Small intestine (tissue), 7 donors: ENCODE measurements at regions not wholly inside any gene's neighbourhood (a gene's known extent, or its start where the extent isn't known, plus 50 kb on each side); places are given as distances from the start of the nearest gene placed in this dataset.
A peak's percentile ranks its signal among the peaks of the same experiment; 100 is the strongest.

Experiments
- DNase-seq, 2 donors: peaks; one replicate each; pipeline versions ENCODE4 v3.0.0 to v3.0.0-alpha.2; 2013
- FAIRE-seq: peaks from 2 replicates; lab custom pipeline; 2012; peaks lifted over from hg19 to GRCh38; lab: Jason Lieb, UNC
- H3K27ac ChIP-seq, 3 donors: one replicate each; pipeline ENCODE4 v1.5.1; 2013; ENCODE audit warnings: low read length in 2 of 3, mild to moderate bottlenecking in 2 of 3, control low read depth in 1 of 3, inconsistent platforms in 1 of 3, low read depth in 1 of 3, moderate library complexity in 1 of 3
- H3K27me3 ChIP-seq, 3 donors: one replicate each; pipeline ENCODE4 v1.6.1; 2013; ENCODE audit warnings: low read length in 3 of 3, inconsistent platforms in 1 of 3; ENCODE audit not compliant: control insufficient read depth in 3 of 3, insufficient read depth in 3 of 3
- H3K36me3 ChIP-seq, 3 donors: one replicate each; pipeline ENCODE4 v1.6.1; 2013; ENCODE audit warnings: low read length in 3 of 3, inconsistent platforms in 1 of 3, low read depth in 1 of 3, mild to moderate bottlenecking in 1 of 3, moderate library complexity in 1 of 3; ENCODE audit not compliant: control insufficient read depth in 3 of 3, insufficient read depth in 2 of 3
- H3K4me1 ChIP-seq, 3 donors: one replicate each; pipeline ENCODE4 v1.6.1; 2013; ENCODE audit warnings: low read length in 2 of 3, inconsistent platforms in 1 of 3, low read depth in 1 of 3, mild to moderate bottlenecking in 1 of 3, moderate library complexity in 1 of 3; ENCODE audit not compliant: control insufficient read depth in 3 of 3, insufficient read depth in 2 of 3
- H3K4me3 ChIP-seq, 3 donors: one replicate each; pipeline ENCODE4 v1.5.1; 2013; ENCODE audit warnings: low read length in 3 of 3, control low read depth in 1 of 3, inconsistent platforms in 1 of 3, low read depth in 1 of 3, mild to moderate bottlenecking in 1 of 3, moderate library complexity in 1 of 3
- H3K9me3 ChIP-seq, 2 donors: one replicate each; pipeline ENCODE4 v1.6.1; 2013; ENCODE audit warnings: low read depth in 1 of 2, low read length in 1 of 2; ENCODE audit not compliant: control insufficient read depth in 2 of 2, insufficient read depth in 1 of 2
- WGBS, 3 donors: extraction: QIAGEN DNeasy Blood & Tissue Kit; methylation state at CpG; one replicate each; pipeline ENCODE4 v1.1.7; 2013; 5-methylcytosine and 5-hydroxymethylcytosine counted together
- donor health status: healthy with polysubstance abuse.
- donor health status: control.
- donor health status: control.
- donor health status: Bipolar disorder and iron deficiency.
- donor health status: healthy.

- H3K4me1 ChIP-seq = no peaks in the 10 kb centered on the region
- H3K27ac ChIP-seq = peak overlapping the region in 1 of 3 donors; percentile 26
- FAIRE-seq (no peak), DNase-seq (no peak)
- peaks cover 0 to 36% of the 10 kb centered on the region in 2 donors for H3K9me3 ChIP-seq
- no peaks in the 10 kb centered on the region for H3K36me3 ChIP-seq
- no peaks in the 10 kb centered on the region for H3K27me3 ChIP-seq
- no peak overlapping the region for H3K4me3 ChIP-seq
- WGBS, 3 donors = 37 to 49% (median 41%) methylated on average over 3 of the region's 3 CpGs
Measured at GRCh38 chr14:106493962-106494823, 967.8 kb downstream of the TMEM121 start.

DNA sequence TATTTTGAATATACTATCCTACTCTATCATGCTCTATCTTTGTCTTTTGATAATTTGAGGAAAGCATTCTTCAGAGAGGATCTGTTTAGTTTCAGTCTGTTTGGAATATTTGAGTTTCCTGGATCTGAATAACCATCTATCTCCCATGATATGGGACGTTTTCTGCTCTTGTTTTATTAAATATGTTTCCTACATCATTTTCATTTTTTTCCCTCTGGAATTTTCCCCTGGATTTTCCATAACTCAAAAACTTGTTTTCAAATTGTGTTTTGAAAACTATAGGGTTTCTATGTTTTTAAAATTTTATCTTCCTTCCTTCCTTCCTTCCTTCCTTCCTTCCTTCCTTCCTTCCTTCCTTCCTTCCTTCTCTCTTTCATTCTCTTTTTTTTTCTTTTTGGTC lies 974.2 kb downstream of the TMEM121 start:
- WGBS, 3 donors = 15 to 42% (median 37%) methylated on average over 1 of the region's 1 CpG
- FAIRE-seq (no peak), DNase-seq (no peak)
- Histone ChIP-seq H3K27me3 (no peaks in the 10 kb centered on the region), H3K9me3 (peaks cover 0 to 15% of the 10 kb centered on the region in 2 donors), H3K36me3 (no peaks in the 10 kb centered on the region), H3K4me1 (no peaks in the 10 kb centered on the region), H3K4me3 (no peak overlapping the region), H3K27ac (no peak overlapping the region)

DNA sequence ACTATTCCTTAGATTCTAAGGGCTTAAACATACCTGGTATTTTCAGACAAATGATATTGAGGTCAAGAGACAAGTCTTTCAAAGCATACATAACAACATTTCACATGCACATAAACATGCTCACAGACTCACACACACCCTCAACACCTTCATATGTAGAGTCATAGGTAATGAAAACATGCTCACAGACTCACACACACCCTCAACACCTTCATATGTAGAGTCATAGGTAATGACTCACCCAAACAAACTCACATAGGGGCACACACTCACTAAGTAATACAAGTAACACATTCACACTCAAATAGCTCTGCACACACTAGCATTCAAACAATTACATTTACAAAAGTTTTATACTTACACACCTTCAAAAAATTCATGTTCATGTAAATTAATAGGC lies 975.5 kb downstream of the TMEM121 start:
- Histone ChIP-seq H3K27me3 (no peaks in the 10 kb centered on the region), H3K27ac (no peak overlapping the region), H3K4me3 (no peak overlapping the region), H3K36me3 (no peaks in the 10 kb centered on the region), H3K9me3 (peaks cover 0 to 20% of the 10 kb centered on the region in 2 donors), H3K4me1 (no peaks in the 10 kb centered on the region)
- DNase-seq (no peak), FAIRE-seq (no peak)

- no peaks in the 10 kb centered on the region for H3K4me1 ChIP-seq
- DNase-seq (no peak), FAIRE-seq (no peak)
- 12 to 23% (median 19%) methylated on average over 1 of the region's 1 CpG for WGBS, 3 donors
- peaks cover 0 to 29% of the 10 kb centered on the region in 2 donors for H3K9me3 ChIP-seq
- H3K27ac ChIP-seq = no peak overlapping the region
- H3K27me3 ChIP-seq = no peaks in the 10 kb centered on the region
- no peak overlapping the region for H3K4me3 ChIP-seq
- no peaks in the 10 kb centered on the region for H3K36me3 ChIP-seq
Measured at GRCh38 chr14:106505366-106505765, 979.0 kb downstream of the TMEM121 start.

- H3K4me3 ChIP-seq = no peak overlapping the region
- H3K27me3 ChIP-seq = no peaks in the 10 kb centered on the region
- H3K27ac ChIP-seq = peak overlapping the region in 1 of 3 donors; percentile 75
- H3K4me1 ChIP-seq = no peaks in the 10 kb centered on the region
- H3K36me3 ChIP-seq = no peaks in the 10 kb centered on the region
- peaks cover 0 to 33% of the 10 kb centered on the region in 2 donors for H3K9me3 ChIP-seq
- no peak for FAIRE-seq
- peak in 1 of 2 donors; percentile 51 for DNase-seq
- 67 to 75% (median 69%) methylated on average over 8 of the region's 8 CpGs for WGBS, 3 donors
Measured at GRCh38 chr14:106506881-106507305, 980.5 kb downstream of the TMEM121 start.

GRCh38 chr14:106507354-106507753 lies 981.0 kb downstream of the TMEM121 start:
- H3K27ac ChIP-seq = peak overlapping the region in 2 of 3 donors; percentile 48 to 75
- H3K4me1 ChIP-seq = no peaks in the 10 kb centered on the region
- peaks cover 0 to 34% of the 10 kb centered on the region in 2 donors for H3K9me3 ChIP-seq
- DNase-seq (peak in 1 of 2 donors; percentile 19), FAIRE-seq (no peak)
- 34 to 54% (median 47%) methylated on average over 3 of the region's 3 CpGs for WGBS, 3 donors
- no peaks in the 10 kb centered on the region for H3K36me3 ChIP-seq
- no peaks in the 10 kb centered on the region for H3K27me3 ChIP-seq
- no peak overlapping the region for H3K4me3 ChIP-seq

DNA sequence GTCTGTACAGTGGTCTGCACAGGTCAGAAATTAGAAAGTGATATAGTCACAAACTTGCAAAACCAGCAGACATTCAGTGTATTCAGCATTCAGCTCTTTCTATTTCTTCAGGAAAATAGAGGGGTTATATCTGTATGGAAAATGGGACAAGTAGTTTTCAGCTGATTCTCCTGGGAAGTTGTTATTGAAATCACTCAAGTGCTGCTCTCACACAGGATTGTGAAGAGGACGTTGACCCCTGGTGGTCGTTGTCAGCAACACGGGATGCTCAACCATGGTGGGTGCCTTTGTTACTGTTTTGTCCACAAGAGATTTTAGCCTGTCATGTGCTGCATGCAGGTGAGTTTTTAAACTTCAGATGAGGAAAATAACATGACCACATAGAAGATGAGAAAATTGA lies 981.8 kb downstream of the TMEM121 start:
- no peak overlapping the region for H3K27ac ChIP-seq

GRCh38 chr14:106509176-106509575 lies 982.8 kb downstream of the TMEM121 start:
- H3K36me3 ChIP-seq = no peaks in the 10 kb centered on the region
- peaks cover 0 to 35% of the 10 kb centered on the region in 2 donors for H3K9me3 ChIP-seq
- H3K27me3 ChIP-seq = peaks cover 0 to 2% (median 0%) of the 10 kb centered on the region in 3 donors
- no peak for DNase-seq
- FAIRE-seq = no peak
- no peaks in the 10 kb centered on the region for H3K4me1 ChIP-seq
- 28 to 48% (median 44%) methylated on average over 2 of the region's 2 CpGs for WGBS, 3 donors
- no peak overlapping the region for H3K27ac ChIP-seq
- H3K4me3 ChIP-seq = no peak overlapping the region

More for the DNA sequence above, 981.8 kb downstream of the TMEM121 start:
- H3K36me3 ChIP-seq = no peaks in the 10 kb centered on the region
- H3K9me3 ChIP-seq = peaks cover 0 to 36% of the 10 kb centered on the region in 2 donors
- no peaks in the 10 kb centered on the region for H3K4me1 ChIP-seq
- DNase-seq (no peak), FAIRE-seq (no peak)
- H3K4me3 ChIP-seq = no peak overlapping the region
- WGBS, 3 donors = 23 to 36% (median 27%) methylated on average over 3 of the region's 3 CpGs
- H3K27me3 ChIP-seq = peaks cover 0 to 2% (median 0%) of the 10 kb centered on the region in 3 donors
